ENCODE measurements at regions not wholly inside any gene's neighbourhood (a gene's known extent, or its start where the extent isn't known, plus 50 kb on each side); places are given as distances from the start of the nearest gene placed in this dataset.

GRCh38 chr1:221912230-221912629 is 170.3 kb upstream of the DUSP10 start:
- H3K36me3 ChIP-seq (ENCODE audit: control insufficient read depth in 4 of 4, insufficient read depth in 4 of 4, low read length in 4 of 4), result no peaks in the 10 kb centered on the region
- no peak overlapping the region for H3K9ac ChIP-seq (ENCODE audit: insufficient read depth in 1 of 2, low read length in 2 of 2)
- ATAC-seq (ENCODE audit: insufficient read depth, low FRiP score) (no peak), DNase-seq (no peak)
- no peaks in the 10 kb centered on the region for H3K27me3 ChIP-seq (ENCODE audit: control insufficient read depth in 3 of 3, insufficient read depth in 3 of 3, low read length in 2 of 3)
- no peaks in the 10 kb centered on the region for H3K4me1 ChIP-seq (ENCODE audit: control insufficient read depth in 5 of 5, insufficient read depth in 5 of 5, low read length in 5 of 5)
- no peak overlapping the region for H3K4me3 ChIP-seq
- no peaks in the 10 kb centered on the region for H3K9me3 ChIP-seq (ENCODE audit: control insufficient read depth in 4 of 4, insufficient read depth in 3 of 4, low read length in 3 of 4)
- TF ChIP-seq CTCF (IDR thresholded peaks at IDR 0.05; ENCODE audit: control extremely low read depth, extremely low read depth), result no peak
- H3K27ac ChIP-seq (ENCODE audit: low read depth in 1 of 2, low read length in 1 of 2), result no peak overlapping the region

DNA sequence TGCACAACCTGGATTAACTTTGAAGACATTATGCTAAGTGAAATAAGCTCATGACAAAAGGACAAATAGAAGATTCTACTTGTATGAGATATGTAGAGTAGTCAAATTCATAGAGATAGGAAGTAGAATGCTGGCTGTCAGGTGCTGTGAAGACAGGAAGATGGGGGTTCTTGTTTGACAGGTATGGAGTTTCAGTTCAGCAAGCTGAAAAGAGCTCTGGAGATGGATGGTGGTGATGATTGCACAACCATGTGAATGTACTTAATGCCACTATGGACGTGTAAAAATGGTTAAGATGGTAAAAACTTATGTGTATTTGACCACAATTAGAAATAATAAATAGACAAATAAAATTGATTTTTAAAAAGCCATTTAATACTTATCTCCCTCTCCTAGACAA is 169.8 kb upstream of the DUSP10 start:
- no peak overlapping the region for H3K27ac ChIP-seq (ENCODE audit: low read depth in 1 of 2, low read length in 1 of 2)
- no peak overlapping the region for H3K9ac ChIP-seq (ENCODE audit: insufficient read depth in 1 of 2, low read length in 2 of 2)
- WGBS, 2 donors, result 55 to 59% methylated on average over 1 of the region's 1 CpG
- H3K27me3 ChIP-seq (ENCODE audit: control insufficient read depth in 3 of 3, insufficient read depth in 3 of 3, low read length in 2 of 3), result no peaks in the 10 kb centered on the region
- no peaks in the 10 kb centered on the region for H3K4me1 ChIP-seq (ENCODE audit: control insufficient read depth in 5 of 5, insufficient read depth in 5 of 5, low read length in 5 of 5)
- H3K9me3 ChIP-seq (ENCODE audit: control insufficient read depth in 4 of 4, insufficient read depth in 3 of 4, low read length in 3 of 4), result no peaks in the 10 kb centered on the region
- no peak overlapping the region for H3K4me3 ChIP-seq
- DNase-seq, result no peak
- H3K36me3 ChIP-seq (ENCODE audit: control insufficient read depth in 4 of 4, insufficient read depth in 4 of 4, low read length in 4 of 4), result no peaks in the 10 kb centered on the region
- no peak for ATAC-seq (ENCODE audit: insufficient read depth, low FRiP score)
- TF ChIP-seq CTCF (IDR thresholded peaks at IDR 0.05; ENCODE audit: control extremely low read depth, extremely low read depth), result no peak

GRCh38 chr1:221910222-221910621 is 168.3 kb upstream of the DUSP10 start:
- Histone ChIP-seq H3K9ac (ENCODE audit: insufficient read depth in 1 of 2, low read length in 2 of 2) (no peak overlapping the region), H3K27ac (ENCODE audit: low read depth in 1 of 2, low read length in 1 of 2) (no peak overlapping the region), H3K4me3 (no peak overlapping the region), H3K4me1 (ENCODE audit: control insufficient read depth in 5 of 5, insufficient read depth in 5 of 5, low read length in 5 of 5) (no peaks in the 10 kb centered on the region), H3K9me3 (ENCODE audit: control insufficient read depth in 4 of 4, insufficient read depth in 3 of 4, low read length in 3 of 4) (no peaks in the 10 kb centered on the region), H3K36me3 (ENCODE audit: control insufficient read depth in 4 of 4, insufficient read depth in 4 of 4, low read length in 4 of 4) (no peaks in the 10 kb centered on the region), H3K27me3 (ENCODE audit: control insufficient read depth in 3 of 3, insufficient read depth in 3 of 3, low read length in 2 of 3) (no peaks in the 10 kb centered on the region)
- 78 to 80% methylated on average over 4 of the region's 4 CpGs for WGBS, 2 donors
- DNase-seq, result peak in 2 of 3 donors; percentile 10 to 28
- TF ChIP-seq CTCF (IDR thresholded peaks at IDR 0.05; ENCODE audit: control extremely low read depth, extremely low read depth), result no peak
- no peak for ATAC-seq (ENCODE audit: insufficient read depth, low FRiP score)

GRCh38 chr1:221908573-221908972 is 166.7 kb upstream of the DUSP10 start:
- no peak for TF ChIP-seq CTCF (IDR thresholded peaks at IDR 0.05; ENCODE audit: control extremely low read depth, extremely low read depth)
- ATAC-seq (ENCODE audit: insufficient read depth, low FRiP score), result no peak

More at GRCh38 chr1:221908573-221908972, 166.7 kb upstream of the DUSP10 start:
- DNase-seq, result no peak
- H3K27ac ChIP-seq (ENCODE audit: low read depth in 1 of 2, low read length in 1 of 2), result no peak overlapping the region
- H3K4me1 ChIP-seq (ENCODE audit: control insufficient read depth in 5 of 5, insufficient read depth in 5 of 5, low read length in 5 of 5), result no peaks in the 10 kb centered on the region
- WGBS, 2 donors, result 62 to 83% methylated on average over 4 of the region's 4 CpGs
- H3K9me3 ChIP-seq (ENCODE audit: control insufficient read depth in 4 of 4, insufficient read depth in 3 of 4, low read length in 3 of 4), result no peaks in the 10 kb centered on the region
- no peak overlapping the region for H3K4me3 ChIP-seq
- H3K27me3 ChIP-seq (ENCODE audit: control insufficient read depth in 3 of 3, insufficient read depth in 3 of 3, low read length in 2 of 3), result no peaks in the 10 kb centered on the region
- H3K9ac ChIP-seq (ENCODE audit: insufficient read depth in 1 of 2, low read length in 2 of 2), result no peak overlapping the region
- no peaks in the 10 kb centered on the region for H3K36me3 ChIP-seq (ENCODE audit: control insufficient read depth in 4 of 4, insufficient read depth in 4 of 4, low read length in 4 of 4)

All from lung (tissue), 11 donors.